Stimulated activated effector memory CD8-positive, alpha-beta T cell treated with anti-CD3 and anti-CD28 coated beads, Interleukin-12 subunit alpha, Interleukin-12 subunit beta, amount 100 ng/mL, for 72 hours (primary cell): ENCODE measurements at regions not wholly inside any gene's neighbourhood (a gene's known extent, or its start where the extent isn't known, plus 50 kb on each side); places are given as distances from the start of the nearest gene placed in this dataset.
A peak's percentile ranks its signal among the peaks of the same experiment; 100 is the strongest.

Experiments used
- ATAC-seq: fragments of 150-1000 bp; cut with Tn5 transposase; 2 replicates; pipeline ENCODE4 v1.10.0; 2021
- DNase-seq, 2 donors: peaks; one replicate each; pipeline ENCODE4 v3.0.0; 2021 to 2022; ENCODE audit warnings: low spot score in 2 of 2
- H3K27ac Mint-ChIP-seq: one replicate; pipeline ENCODE4 v1.8.0; 2022; ENCODE audit warnings: mild to moderate bottlenecking, mixed read lengths
- H3K36me3 Mint-ChIP-seq: one replicate; pipeline ENCODE4 v1.8.0; 2022; ENCODE audit warnings: mild to moderate bottlenecking, mixed read lengths
- H3K4me1 Mint-ChIP-seq: one replicate; pipeline ENCODE4 v1.8.0; 2022; ENCODE audit warnings: mixed read lengths
- H3K4me3 Mint-ChIP-seq: one replicate; pipeline ENCODE4 v1.8.0; 2022; ENCODE audit warnings: mild to moderate bottlenecking, mixed read lengths
- H3K9me3 Mint-ChIP-seq: one replicate; pipeline ENCODE4 v1.8.0; 2022; ENCODE audit warnings: mixed read lengths

- Mint-ChIP-seq H3K27ac (no peak overlapping the region), H3K9me3 (no peaks in the 10 kb centered on the region), H3K36me3 (no peaks in the 10 kb centered on the region), H3K4me3 (no peak overlapping the region), H3K4me1 (no peaks in the 10 kb centered on the region)
- DNase-seq (no peak), ATAC-seq (no peak)
These were observed 137.8 kb upstream of the FRMD6 start for GRCh38 chr14:51513933-51514332.

- no peak for DNase-seq
- ATAC-seq = no peak
- H3K9me3 Mint-ChIP-seq = no peaks in the 10 kb centered on the region
- H3K4me3 Mint-ChIP-seq = no peak overlapping the region
- no peak overlapping the region for H3K27ac Mint-ChIP-seq
- no peaks in the 10 kb centered on the region for H3K4me1 Mint-ChIP-seq
- no peaks in the 10 kb centered on the region for H3K36me3 Mint-ChIP-seq
These were observed 136.1 kb upstream of the FRMD6 start for GRCh38 chr14:51515611-51516010.

GRCh38 chr14:51516706-51517395 lies 134.9 kb upstream of the FRMD6 start:
- no peaks in the 10 kb centered on the region for H3K36me3 Mint-ChIP-seq
- no peaks in the 10 kb centered on the region for H3K9me3 Mint-ChIP-seq
- no peak for ATAC-seq
- no peak overlapping the region for H3K27ac Mint-ChIP-seq
- no peaks in the 10 kb centered on the region for H3K4me1 Mint-ChIP-seq
- no peak for DNase-seq
- no peak overlapping the region for H3K4me3 Mint-ChIP-seq

GRCh38 chr14:51518280-51518679 lies 133.4 kb upstream of the FRMD6 start:
- no peak for DNase-seq
- H3K36me3 Mint-ChIP-seq = no peaks in the 10 kb centered on the region
- no peak overlapping the region for H3K27ac Mint-ChIP-seq
- no peak overlapping the region for H3K4me3 Mint-ChIP-seq
- no peaks in the 10 kb centered on the region for H3K9me3 Mint-ChIP-seq
- no peak for ATAC-seq
- H3K4me1 Mint-ChIP-seq = no peaks in the 10 kb centered on the region

GRCh38 chr14:51518711-51519110 lies 133.0 kb upstream of the FRMD6 start:
- Mint-ChIP-seq H3K4me1 (no peaks in the 10 kb centered on the region), H3K9me3 (no peaks in the 10 kb centered on the region), H3K4me3 (no peak overlapping the region), H3K36me3 (no peaks in the 10 kb centered on the region), H3K27ac (no peak overlapping the region)
- DNase-seq (no peak), ATAC-seq (no peak)

GRCh38 chr14:51520087-51520486 lies 131.6 kb upstream of the FRMD6 start:
- H3K4me3 Mint-ChIP-seq = no peak overlapping the region
- H3K9me3 Mint-ChIP-seq = no peaks in the 10 kb centered on the region
- H3K36me3 Mint-ChIP-seq = no peaks in the 10 kb centered on the region
- ATAC-seq (no peak), DNase-seq (no peak)
- no peaks in the 10 kb centered on the region for H3K4me1 Mint-ChIP-seq
- H3K27ac Mint-ChIP-seq = no peak overlapping the region

GRCh38 chr14:51521764-51522163 lies 129.9 kb upstream of the FRMD6 start:
- DNase-seq = no peak
- no peaks in the 10 kb centered on the region for H3K4me1 Mint-ChIP-seq

GRCh38 chr14:51523243-51523642 lies 128.5 kb upstream of the FRMD6 start:
- peak; percentile 21 for ATAC-seq
- no peaks in the 10 kb centered on the region for H3K4me1 Mint-ChIP-seq
- DNase-seq = no peak
- no peak overlapping the region for H3K27ac Mint-ChIP-seq
- no peaks in the 10 kb centered on the region for H3K36me3 Mint-ChIP-seq
- H3K4me3 Mint-ChIP-seq = no peak overlapping the region
- no peaks in the 10 kb centered on the region for H3K9me3 Mint-ChIP-seq

More at GRCh38 chr14:51521764-51522163, 129.9 kb upstream of the FRMD6 start:
- no peak for ATAC-seq
- Mint-ChIP-seq H3K4me3 (no peak overlapping the region), H3K36me3 (no peaks in the 10 kb centered on the region), H3K27ac (no peak overlapping the region), H3K9me3 (no peaks in the 10 kb centered on the region)

GRCh38 chr14:51525739-51526138 lies 126.0 kb upstream of the FRMD6 start:
- no peak for DNase-seq
- Mint-ChIP-seq H3K36me3 (no peaks in the 10 kb centered on the region), H3K9me3 (no peaks in the 10 kb centered on the region), H3K4me1 (no peaks in the 10 kb centered on the region), H3K27ac (no peak overlapping the region), H3K4me3 (no peak overlapping the region)
- no peak for ATAC-seq

- Mint-ChIP-seq H3K4me1 (no peaks in the 10 kb centered on the region), H3K9me3 (no peaks in the 10 kb centered on the region), H3K27ac (no peak overlapping the region), H3K4me3 (no peak overlapping the region), H3K36me3 (no peaks in the 10 kb centered on the region)
- ATAC-seq (no peak), DNase-seq (no peak)
These were observed 124.6 kb upstream of the FRMD6 start for GRCh38 chr14:51527073-51527472.

GRCh38 chr14:51529736-51530135 lies 122.0 kb upstream of the FRMD6 start:
- no peaks in the 10 kb centered on the region for H3K36me3 Mint-ChIP-seq
- no peak for ATAC-seq
- no peak overlapping the region for H3K4me3 Mint-ChIP-seq
- no peaks in the 10 kb centered on the region for H3K9me3 Mint-ChIP-seq
- no peak overlapping the region for H3K27ac Mint-ChIP-seq
- H3K4me1 Mint-ChIP-seq = no peaks in the 10 kb centered on the region
- no peak for DNase-seq

GRCh38 chr14:51533160-51533559 lies 118.5 kb upstream of the FRMD6 start:
- no peak overlapping the region for H3K27ac Mint-ChIP-seq
- DNase-seq = no peak
- H3K36me3 Mint-ChIP-seq = no peaks in the 10 kb centered on the region
- peaks cover 3% of the 10 kb centered on the region for H3K9me3 Mint-ChIP-seq
- no peak for ATAC-seq
- H3K4me1 Mint-ChIP-seq = no peaks in the 10 kb centered on the region
- H3K4me3 Mint-ChIP-seq = no peak overlapping the region

- peaks cover 3% of the 10 kb centered on the region for H3K9me3 Mint-ChIP-seq
- DNase-seq (no peak), ATAC-seq (no peak)
- no peak overlapping the region for H3K4me3 Mint-ChIP-seq
- no peaks in the 10 kb centered on the region for H3K4me1 Mint-ChIP-seq
- H3K36me3 Mint-ChIP-seq = no peaks in the 10 kb centered on the region
- H3K27ac Mint-ChIP-seq = no peak overlapping the region
These were observed 117.7 kb upstream of the FRMD6 start for GRCh38 chr14:51533872-51534553.

GRCh38 chr14:51534610-51535011 lies 117.1 kb upstream of the FRMD6 start:
- ATAC-seq = no peak
- no peak overlapping the region for H3K4me3 Mint-ChIP-seq
- peaks cover 3% of the 10 kb centered on the region for H3K9me3 Mint-ChIP-seq
- no peaks in the 10 kb centered on the region for H3K36me3 Mint-ChIP-seq
- no peak for DNase-seq
- no peaks in the 10 kb centered on the region for H3K4me1 Mint-ChIP-seq
- H3K27ac Mint-ChIP-seq = no peak overlapping the region

- Mint-ChIP-seq H3K9me3 (peaks cover 3% of the 10 kb centered on the region), H3K36me3 (no peaks in the 10 kb centered on the region), H3K4me1 (no peaks in the 10 kb centered on the region), H3K27ac (no peak overlapping the region), H3K4me3 (no peak overlapping the region)
- ATAC-seq (no peak), DNase-seq (no peak)
These were observed 116.2 kb upstream of the FRMD6 start for GRCh38 chr14:51535443-51536044.

GRCh38 chr14:51538973-51539372 lies 112.7 kb upstream of the FRMD6 start:
- Mint-ChIP-seq H3K4me3 (no peak overlapping the region), H3K4me1 (no peaks in the 10 kb centered on the region), H3K27ac (no peak overlapping the region), H3K36me3 (no peaks in the 10 kb centered on the region), H3K9me3 (peaks cover 3% of the 10 kb centered on the region)
- DNase-seq (no peak), ATAC-seq (no peak)
